GM19463 (cell line): ENCODE measurements at regions not wholly inside any gene's neighbourhood (a gene's known extent, or its start where the extent isn't known, plus 50 kb on each side); places are given as distances from the start of the nearest gene placed in this dataset.
"Not testable (repeated sequence)": the region's sequence is repeated elsewhere in the genome, so short reads cannot be mapped to it uniquely, and the experiment has no call there.

Experiments
- ATAC-seq: cut with Tn5 transposase; IDR thresholded peaks from one replicate; pipeline ENCODE4 v1.9.1; 2021; ENCODE audit warnings: mild to moderate bottlenecking, moderate library complexity; ENCODE audit not compliant: unreplicated experiment

GRCh38 chr4:178010596-178010995 lies 568.4 kb upstream of the AGA start:
- no peak for ATAC-seq

- ATAC-seq = not testable (repeated sequence)
These were observed 572.8 kb upstream of the AGA start for GRCh38 chr4:178015046-178015445.

- no peak for ATAC-seq
These were observed 584.8 kb upstream of the AGA start for GRCh38 chr4:178026999-178027398.

GRCh38 chr4:178027796-178028195 lies 585.6 kb upstream of the AGA start:
- no peak for ATAC-seq

GRCh38 chr4:178028481-178028880 lies 586.2 kb upstream of the AGA start:
- ATAC-seq = no peak

GRCh38 chr4:178037459-178038214 lies 595.4 kb upstream of the AGA start:
- no peak for ATAC-seq

- no peak for ATAC-seq
These were observed 614.8 kb upstream of the AGA start for GRCh38 chr4:178056996-178057395.

GRCh38 chr4:178063568-178063967 lies 621.3 kb upstream of the AGA start:
- no peak for ATAC-seq

- no peak for ATAC-seq
These were observed 624.2 kb upstream of the AGA start for GRCh38 chr4:178066338-178066941.

- ATAC-seq = no peak
These were observed 625.9 kb upstream of the AGA start for GRCh38 chr4:178068136-178068535.

GRCh38 chr4:178070163-178070562 lies 627.9 kb upstream of the AGA start:
- no peak for ATAC-seq

- ATAC-seq = no peak
These were observed 638.1 kb upstream of the AGA start for GRCh38 chr4:178080312-178080711.

- no peak for ATAC-seq
These were observed 638.9 kb upstream of the AGA start for GRCh38 chr4:178081176-178081575.

- ATAC-seq = no peak
These were observed 639.7 kb upstream of the AGA start for GRCh38 chr4:178081896-178082295.

GRCh38 chr4:178082906-178083305 lies 640.7 kb upstream of the AGA start:
- ATAC-seq = no peak

- no peak for ATAC-seq
These were observed 641.7 kb upstream of the AGA start for GRCh38 chr4:178083968-178084367.

- no peak for ATAC-seq
These were observed 644.1 kb upstream of the AGA start for GRCh38 chr4:178086320-178086719.

- no peak for ATAC-seq
These were observed 648.6 kb upstream of the AGA start for GRCh38 chr4:178090640-178091411.

- no peak for ATAC-seq
These were observed 659.9 kb upstream of the AGA start for GRCh38 chr4:178102139-178102538.

- no peak for ATAC-seq
These were observed 663.0 kb upstream of the AGA start for GRCh38 chr4:178105242-178105641.

GRCh38 chr4:178136736-178137345 lies 694.6 kb upstream of the AGA start:
- no peak for ATAC-seq
